ENCODE measurements at regions not wholly inside any gene's neighbourhood (a gene's known extent, or its start where the extent isn't known, plus 50 kb on each side); places are given as distances from the start of the nearest gene placed in this dataset.

GRCh38 chr10:130463104-130463875 is 327.1 kb downstream of the GLRX3 start:
- no peak for DNase-seq (ENCODE audit: low spot score)

DNA sequence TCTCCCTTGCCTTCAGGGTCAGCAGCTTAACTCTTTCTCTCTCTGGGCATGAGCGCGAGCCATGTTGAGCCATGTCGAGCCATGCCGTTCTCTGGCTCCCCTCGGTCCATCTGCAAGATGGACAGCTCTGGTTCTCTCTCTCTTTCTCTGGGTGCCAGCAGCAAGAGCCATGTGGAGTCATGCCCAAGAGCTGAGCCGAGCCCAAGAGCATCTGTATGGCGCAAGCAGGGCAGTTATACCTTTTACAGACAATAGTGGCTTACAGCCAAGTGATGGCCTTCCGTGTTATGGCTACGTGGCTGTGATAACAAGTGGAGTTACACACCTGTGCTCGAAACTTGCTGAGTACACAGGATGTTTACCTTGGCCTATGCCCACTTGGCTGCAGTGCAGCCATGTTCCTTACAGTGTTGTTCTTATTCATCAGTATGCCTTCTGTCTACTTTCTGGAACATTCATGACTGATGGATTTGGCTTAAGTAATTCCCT is 327.7 kb downstream of the GLRX3 start:
- DNase-seq (ENCODE audit: low spot score), result no peak

DNA sequence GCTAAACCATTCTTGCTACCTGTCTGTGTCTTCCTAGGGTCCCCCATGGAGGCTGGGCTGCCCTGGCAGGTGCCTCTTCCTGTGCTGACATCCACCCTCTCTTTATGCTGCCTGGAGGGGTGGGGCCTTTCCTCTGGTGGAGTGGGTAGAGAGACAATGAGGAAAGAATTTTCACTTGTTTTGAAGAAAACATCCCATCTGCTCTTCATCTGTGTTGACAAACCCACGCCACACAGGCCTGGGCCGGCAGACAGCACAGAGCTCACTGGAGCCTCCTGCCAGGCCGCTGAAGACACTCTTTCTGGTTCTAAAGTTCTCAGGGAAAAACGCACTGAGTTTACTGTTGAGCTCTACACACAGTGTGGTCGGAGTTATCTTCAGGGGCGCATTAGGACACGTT is 328.2 kb downstream of the GLRX3 start:
- no peak for DNase-seq (ENCODE audit: low spot score)

- no peak for DNase-seq (ENCODE audit: low spot score)
These were observed 330.2 kb downstream of the GLRX3 start for GRCh38 chr10:130466271-130466997.

DNA sequence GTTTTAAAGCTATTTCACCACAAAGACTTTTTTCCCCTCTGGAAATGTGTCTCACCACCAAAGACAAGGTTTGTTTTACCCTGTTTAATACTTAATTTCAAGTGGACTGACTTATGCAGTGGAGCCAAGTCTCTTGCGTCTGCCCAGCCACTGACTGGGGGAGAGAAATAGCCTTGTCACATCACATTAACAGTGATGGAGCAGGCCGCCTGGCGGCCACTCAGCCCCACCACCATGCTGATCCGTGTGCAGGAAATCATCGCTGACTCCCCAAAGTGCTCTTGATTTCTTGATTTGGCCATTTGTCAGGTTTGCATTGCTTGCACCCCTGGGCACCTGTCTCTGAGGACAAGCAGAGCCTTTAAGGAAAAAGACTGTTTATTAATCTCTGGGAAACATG is 334.1 kb downstream of the GLRX3 start:
- DNase-seq (ENCODE audit: low spot score), result no peak

DNA sequence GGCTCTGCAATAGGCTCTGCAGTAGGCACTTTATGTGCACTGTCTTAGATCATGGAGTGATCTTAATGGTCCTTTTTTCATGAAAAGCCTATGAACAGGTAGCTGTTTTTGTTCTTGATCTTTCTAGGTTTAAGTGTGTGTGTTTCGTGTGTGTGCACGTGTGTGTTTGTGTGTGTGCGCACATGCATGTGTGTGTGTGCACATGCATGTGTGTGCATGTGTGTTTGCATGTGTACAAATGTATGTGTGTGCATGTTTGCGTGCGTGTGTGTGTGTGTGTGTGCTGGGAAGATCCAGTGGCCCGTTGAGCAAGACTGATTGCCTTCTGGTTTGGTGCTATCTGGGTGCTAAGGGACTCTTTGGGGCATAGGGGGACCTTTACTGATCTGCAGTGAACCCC is 334.8 kb downstream of the GLRX3 start:
- DNase-seq (ENCODE audit: low spot score), result no peak

DNA sequence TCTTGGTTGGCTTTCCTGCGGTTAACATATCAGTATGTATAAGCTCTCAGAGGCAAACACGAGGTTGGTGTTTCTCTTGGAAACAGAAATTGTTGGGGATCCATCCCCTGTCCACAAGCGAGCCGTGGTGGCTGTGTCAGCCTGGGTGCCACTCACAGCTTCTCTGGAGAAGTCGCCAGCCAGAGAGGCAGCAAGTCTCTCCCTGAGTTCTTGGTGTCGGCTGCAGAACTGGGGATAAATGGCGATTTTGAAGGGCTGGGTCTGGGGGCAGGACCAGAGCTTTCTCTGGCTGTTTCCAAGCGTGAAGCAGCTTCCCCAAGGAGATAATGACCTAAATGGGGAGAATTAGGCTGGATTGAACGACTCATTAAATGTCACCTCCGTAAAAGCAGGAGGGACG is 335.3 kb downstream of the GLRX3 start:
- DNase-seq (ENCODE audit: low spot score), result no peak

- DNase-seq (ENCODE audit: low spot score), result no peak
These were observed 336.0 kb downstream of the GLRX3 start for GRCh38 chr10:130472236-130472635.

GRCh38 chr10:130474591-130474990 is 338.4 kb downstream of the GLRX3 start:
- DNase-seq (ENCODE audit: low spot score), result no peak

GRCh38 chr10:130477360-130477759 is 341.2 kb downstream of the GLRX3 start:
- DNase-seq (ENCODE audit: low spot score), result no peak

- DNase-seq (ENCODE audit: low spot score), result no peak
These were observed 343.0 kb downstream of the GLRX3 start for GRCh38 chr10:130479146-130479545.

DNA sequence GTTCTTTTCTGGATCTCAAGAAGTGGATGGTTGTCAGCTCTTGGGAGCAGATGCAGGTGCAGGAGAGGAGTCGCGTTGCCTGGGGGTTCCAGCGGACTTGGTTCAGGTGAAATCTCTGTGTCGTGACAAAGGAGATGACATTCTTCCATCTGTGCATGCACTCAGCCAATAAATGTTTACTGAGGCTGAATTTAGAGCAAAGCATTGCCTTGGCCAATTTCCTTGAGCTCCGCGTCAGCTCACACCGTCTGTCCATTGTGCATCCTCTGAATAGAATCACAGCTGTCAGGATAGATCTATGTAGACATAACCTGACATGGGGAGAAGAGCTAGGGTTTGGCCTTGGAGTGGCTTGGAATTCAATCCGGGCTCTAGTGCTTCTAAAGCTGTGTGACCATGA is 343.7 kb downstream of the GLRX3 start:
- no peak for DNase-seq (ENCODE audit: low spot score)

DNA sequence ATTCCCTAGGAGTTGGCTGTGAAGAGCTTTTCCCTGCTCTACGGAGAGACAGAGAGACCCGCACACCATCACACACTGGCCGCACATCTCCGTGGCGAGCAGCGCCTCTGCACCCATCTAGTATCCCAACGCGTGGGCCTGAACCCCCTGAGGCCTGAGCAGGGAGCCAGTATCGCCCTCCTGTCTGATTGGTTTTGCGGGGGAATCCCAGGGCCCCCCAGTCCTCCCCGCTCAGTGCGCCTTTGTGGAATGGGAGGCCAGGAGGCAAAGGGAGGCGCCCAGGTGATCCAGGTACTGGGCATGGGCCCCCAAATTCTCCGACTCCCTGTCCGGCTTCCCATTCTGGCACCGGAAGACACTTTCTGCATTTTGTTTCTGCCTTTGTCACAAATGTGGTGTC is 344.3 kb downstream of the GLRX3 start:
- no peak for DNase-seq (ENCODE audit: low spot score)

GRCh38 chr10:130481076-130481930 is 345.1 kb downstream of the GLRX3 start:
- no peak for DNase-seq (ENCODE audit: low spot score)

DNA sequence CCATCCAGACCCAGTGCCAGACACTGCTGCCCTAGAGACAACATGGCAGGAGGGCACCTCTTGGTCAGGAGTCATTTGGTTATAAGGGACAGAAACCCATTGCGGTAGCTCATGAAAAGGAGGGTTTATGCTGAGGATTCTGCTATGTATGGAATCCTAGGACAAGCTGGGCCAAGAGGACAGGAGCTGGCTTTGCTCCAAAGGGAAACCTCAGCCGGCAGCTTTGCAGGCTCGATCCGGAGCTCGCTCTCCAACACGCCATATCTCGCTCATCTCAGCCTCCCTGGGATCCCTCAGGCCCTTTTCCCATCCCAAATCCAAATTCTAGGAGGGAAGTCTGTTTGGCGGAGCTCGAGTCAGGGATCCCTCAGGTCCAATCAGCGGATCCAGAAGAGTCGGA is 345.7 kb downstream of the GLRX3 start:
- DNase-seq (ENCODE audit: low spot score), result no peak

DNA sequence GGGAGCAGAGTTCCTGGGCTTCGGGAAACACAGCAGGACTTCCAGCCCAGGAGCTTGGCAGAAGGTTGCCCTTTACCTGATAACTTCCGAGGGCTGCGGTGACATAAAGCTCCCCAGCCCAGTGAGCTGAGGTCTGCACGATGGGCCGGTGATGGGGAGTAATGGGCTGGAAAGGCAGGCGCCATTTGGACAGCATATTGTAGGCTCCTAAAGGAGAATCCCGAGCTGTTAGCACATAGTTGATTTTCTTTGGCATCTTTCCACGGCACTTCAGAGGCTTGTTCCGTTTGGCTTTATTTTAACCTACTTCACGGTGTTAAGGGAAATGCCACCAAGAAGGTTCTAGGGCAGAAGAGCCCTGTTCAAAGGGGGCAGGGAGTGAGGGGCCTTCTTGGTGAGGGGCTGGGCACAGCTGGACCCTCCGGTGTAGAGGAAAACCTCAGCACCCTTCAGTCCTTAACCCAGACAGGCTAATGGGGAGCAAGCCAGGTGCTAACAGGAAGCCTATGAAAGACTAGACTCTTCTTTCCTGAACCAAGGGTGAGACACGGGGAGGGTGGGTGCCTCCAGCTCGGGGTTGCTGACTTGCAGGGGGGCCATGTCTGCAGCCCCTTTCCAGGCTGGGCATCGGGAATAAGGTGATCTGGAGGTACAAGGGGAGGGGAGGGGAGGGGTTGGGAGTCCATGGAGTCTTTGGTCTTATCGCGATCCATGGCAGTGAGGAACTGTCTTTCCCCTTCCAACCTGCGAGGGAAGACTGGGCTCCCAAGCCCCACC is 347.7 kb downstream of the GLRX3 start:
- DNase-seq (ENCODE audit: low spot score), result no peak

DNA sequence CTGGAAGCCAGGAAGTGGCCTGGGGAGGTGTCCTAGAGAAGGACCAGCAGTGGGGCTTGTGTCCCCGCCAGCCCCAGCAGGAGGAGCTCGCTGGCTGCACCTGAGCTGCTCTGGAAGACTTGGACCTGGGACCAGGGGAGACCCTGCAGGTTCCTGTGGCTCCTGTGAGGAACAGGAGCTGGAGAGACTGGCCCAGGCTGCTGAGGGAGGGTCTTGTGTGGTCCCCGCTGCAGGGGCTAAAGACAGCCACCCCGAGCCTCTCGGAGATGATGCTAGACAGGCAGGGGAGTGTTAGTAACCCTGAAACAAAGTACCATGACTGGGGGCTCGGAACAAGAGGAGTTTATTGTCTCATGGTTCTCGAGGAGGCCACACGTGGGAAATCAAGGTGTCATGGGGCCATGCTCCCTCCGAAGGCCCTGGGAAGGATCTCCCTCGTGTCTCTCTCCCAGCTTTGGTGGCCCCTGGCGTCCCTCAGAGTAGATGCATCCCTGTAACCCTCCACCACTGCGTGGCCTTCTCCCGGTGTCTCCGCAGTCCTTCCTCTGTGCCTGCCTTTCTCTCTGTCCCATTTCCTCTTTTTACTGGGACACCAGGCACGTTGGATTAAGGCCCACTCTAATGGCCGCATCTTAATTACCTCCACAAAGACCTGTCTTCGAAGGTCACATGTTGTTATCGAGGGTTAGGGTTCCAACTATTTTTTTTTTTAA is 348.4 kb downstream of the GLRX3 start:
- DNase-seq (ENCODE audit: low spot score), result no peak

DNA sequence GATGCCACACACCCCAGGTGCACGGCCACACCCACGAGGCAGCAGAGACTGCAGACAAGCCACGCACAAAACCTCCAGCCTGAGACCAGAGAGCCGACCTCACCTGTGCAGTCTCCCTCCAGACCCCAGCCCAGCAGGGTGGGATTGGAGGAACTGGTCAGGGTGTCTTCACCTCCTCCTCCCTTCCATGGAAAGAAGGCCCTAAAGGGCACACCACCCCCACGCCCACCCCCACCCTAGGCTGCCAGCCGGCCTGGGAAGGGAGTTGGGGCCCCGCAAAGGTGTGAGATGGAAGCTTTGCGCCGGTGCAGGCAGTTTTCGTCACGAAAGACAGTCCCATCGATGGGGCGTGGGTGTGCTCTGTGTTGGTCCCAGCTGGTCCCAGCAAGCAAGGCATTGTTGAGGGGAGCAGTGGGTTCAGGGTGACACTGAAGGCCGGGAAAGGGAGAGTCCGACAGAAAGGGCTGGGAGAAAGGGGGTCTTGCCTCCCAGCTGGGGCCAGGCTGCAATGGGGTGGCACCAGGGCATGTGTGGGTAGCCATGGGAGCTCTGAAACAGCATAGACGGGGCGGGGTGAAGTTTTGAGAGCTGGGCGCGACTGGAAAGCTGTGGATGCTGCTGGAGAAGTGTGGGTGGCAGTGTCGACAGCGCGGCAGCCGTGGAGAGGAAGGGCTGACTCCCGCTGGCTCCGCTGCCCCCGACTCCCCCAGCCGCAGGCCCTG is 349.2 kb downstream of the GLRX3 start:
- DNase-seq (ENCODE audit: low spot score), result no peak

GRCh38 chr10:130485958-130486895 is 350.0 kb downstream of the GLRX3 start:
- DNase-seq (ENCODE audit: low spot score), result no peak
